GM12878 (cell line): ENCODE measurements at regions not wholly inside any gene's neighbourhood (a gene's known extent, or its start where the extent isn't known, plus 50 kb on each side); places are given as distances from the start of the nearest gene placed in this dataset.

Experiments
- EP300 ChIP-seq, 2 experiments: fragments of 150-350 bp in 1 of 2; IDR thresholded peaks; 2 replicates each; pipeline ENCODE4 v1.6.1; 2011 to 2012; ENCODE audit warnings: low read depth in 2 of 2, low read length in 2 of 2, borderline replicate concordance in 1 of 2, improper control_type of control experiment in 1 of 2, inconsistent platforms in 1 of 2; ENCODE audit not compliant: control insufficient read depth in 1 of 2
- MXI1 ChIP-seq: fragments of 150-350 bp; IDR thresholded peaks from 2 replicates; pipeline ENCODE4 v1.6.1; 2011; ENCODE audit warnings: low read depth, mild to moderate bottlenecking, inconsistent platforms, low read length, improper control_type of control experiment
- NR2F1 ChIP-seq: fragments of 450-650 bp; conservative IDR thresholded peaks from 2 replicates; pipeline ENCODE4 v1.6.1; 2017; ENCODE audit warnings: mild to moderate bottlenecking
- SMAD5 ChIP-seq: IDR thresholded peaks from 2 replicates; pipeline ENCODE4 v1.6.1; 2016; ENCODE audit warnings: antibody characterized with exemption, low read depth
- SP1 ChIP-seq: IDR thresholded peaks from one replicate; pipeline ENCODE4 v1.6.1; 2011; ENCODE audit warnings: low read depth, low read length
- YBX1 ChIP-seq: fragments of 450-650 bp; IDR thresholded peaks from 2 replicates; pipeline ENCODE4 v1.6.1; 2016; ENCODE audit warnings: antibody characterized with exemption
- TF ChIP-seq, protein P1 (sequence below): fragments of 150-350 bp; IDR thresholded peaks from 2 replicates; pipeline ENCODE4 v1.6.1; 2016; ENCODE audit warnings: low read depth, low read length
- TF ChIP-seq, protein P2 (sequence below): fragments of 450-650 bp; IDR thresholded peaks from 2 replicates; pipeline ENCODE4 v1.6.1; 2016; ENCODE audit warnings: mild to moderate bottlenecking, moderate library complexity, borderline replicate concordance

DNA sequence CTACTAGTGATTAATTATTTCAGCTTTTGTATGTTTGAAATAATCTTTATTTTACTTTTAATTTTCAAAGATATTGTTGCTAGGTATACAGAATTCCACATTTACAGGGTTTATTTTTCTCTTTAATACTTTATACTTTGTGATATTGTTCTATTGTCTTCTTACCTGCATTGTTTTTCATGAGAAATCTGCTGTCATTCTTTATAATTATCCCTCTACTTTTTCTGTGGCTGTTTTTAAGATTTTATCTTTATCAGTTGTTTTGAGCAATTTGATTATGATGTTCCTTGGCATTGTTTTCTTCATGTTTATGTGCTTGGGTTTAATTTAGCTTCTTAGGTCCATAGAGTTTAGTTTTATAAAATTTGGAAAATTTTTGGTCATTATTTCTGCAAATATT is 168.6 kb downstream of the DTWD1 start (continued):
- TF ChIP-seq, protein P1, sequence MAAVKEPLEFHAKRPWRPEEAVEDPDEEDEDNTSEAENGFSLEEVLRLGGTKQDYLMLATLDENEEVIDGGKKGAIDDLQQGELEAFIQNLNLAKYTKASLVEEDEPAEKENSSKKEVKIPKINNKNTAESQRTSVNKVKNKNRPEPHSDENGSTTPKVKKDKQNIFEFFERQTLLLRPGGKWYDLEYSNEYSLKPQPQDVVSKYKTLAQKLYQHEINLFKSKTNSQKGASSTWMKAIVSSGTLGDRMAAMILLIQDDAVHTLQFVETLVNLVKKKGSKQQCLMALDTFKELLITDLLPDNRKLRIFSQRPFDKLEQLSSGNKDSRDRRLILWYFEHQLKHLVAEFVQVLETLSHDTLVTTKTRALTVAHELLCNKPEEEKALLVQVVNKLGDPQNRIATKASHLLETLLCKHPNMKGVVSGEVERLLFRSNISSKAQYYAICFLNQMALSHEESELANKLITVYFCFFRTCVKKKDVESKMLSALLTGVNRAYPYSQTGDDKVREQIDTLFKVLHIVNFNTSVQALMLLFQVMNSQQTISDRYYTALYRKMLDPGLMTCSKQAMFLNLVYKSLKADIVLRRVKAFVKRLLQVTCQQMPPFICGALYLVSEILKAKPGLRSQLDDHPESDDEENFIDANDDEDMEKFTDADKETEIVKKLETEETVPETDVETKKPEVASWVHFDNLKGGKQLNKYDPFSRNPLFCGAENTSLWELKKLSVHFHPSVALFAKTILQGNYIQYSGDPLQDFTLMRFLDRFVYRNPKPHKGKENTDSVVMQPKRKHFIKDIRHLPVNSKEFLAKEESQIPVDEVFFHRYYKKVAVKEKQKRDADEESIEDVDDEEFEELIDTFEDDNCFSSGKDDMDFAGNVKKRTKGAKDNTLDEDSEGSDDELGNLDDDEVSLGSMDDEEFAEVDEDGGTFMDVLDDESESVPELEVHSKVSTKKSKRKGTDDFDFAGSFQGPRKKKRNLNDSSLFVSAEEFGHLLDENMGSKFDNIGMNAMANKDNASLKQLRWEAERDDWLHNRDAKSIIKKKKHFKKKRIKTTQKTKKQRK: no peak
- TF ChIP-seq YBX1 (no peak), SP1 (no peak), NR2F1 (no peak), SMAD5 (no peak), EP300 (IDR thresholded peaks at IDR 0.05; ENCODE audit: borderline replicate concordance in 1 of 2, control insufficient read depth in 1 of 2, low read depth in 2 of 2, low read length in 2 of 2) (no peak), MXI1 (no peak)
- TF ChIP-seq, protein P2, sequence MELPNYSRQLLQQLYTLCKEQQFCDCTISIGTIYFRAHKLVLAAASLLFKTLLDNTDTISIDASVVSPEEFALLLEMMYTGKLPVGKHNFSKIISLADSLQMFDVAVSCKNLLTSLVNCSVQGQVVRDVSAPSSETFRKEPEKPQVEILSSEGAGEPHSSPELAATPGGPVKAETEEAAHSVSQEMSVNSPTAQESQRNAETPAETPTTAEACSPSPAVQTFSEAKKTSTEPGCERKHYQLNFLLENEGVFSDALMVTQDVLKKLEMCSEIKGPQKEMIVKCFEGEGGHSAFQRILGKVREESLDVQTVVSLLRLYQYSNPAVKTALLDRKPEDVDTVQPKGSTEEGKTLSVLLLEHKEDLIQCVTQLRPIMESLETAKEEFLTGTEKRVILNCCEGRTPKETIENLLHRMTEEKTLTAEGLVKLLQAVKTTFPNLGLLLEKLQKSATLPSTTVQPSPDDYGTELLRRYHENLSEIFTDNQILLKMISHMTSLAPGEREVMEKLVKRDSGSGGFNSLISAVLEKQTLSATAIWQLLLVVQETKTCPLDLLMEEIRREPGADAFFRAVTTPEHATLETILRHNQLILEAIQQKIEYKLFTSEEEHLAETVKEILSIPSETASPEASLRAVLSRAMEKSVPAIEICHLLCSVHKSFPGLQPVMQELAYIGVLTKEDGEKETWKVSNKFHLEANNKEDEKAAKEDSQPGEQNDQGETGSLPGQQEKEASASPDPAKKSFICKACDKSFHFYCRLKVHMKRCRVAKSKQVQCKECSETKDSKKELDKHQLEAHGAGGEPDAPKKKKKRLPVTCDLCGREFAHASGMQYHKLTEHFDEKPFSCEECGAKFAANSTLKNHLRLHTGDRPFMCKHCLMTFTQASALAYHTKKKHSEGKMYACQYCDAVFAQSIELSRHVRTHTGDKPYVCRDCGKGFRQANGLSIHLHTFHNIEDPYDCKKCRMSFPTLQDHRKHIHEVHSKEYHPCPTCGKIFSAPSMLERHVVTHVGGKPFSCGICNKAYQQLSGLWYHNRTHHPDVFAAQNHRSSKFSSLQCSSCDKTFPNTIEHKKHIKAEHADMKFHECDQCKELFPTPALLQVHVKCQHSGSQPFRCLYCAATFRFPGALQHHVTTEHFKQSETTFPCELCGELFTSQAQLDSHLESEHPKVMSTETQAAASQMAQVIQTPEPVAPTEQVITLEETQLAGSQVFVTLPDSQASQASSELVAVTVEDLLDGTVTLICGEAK: no peak
